Astrocyte (in vitro differentiated cells and primary cell): ENCODE measurements at regions not wholly inside any gene's neighbourhood (a gene's known extent, or its start where the extent isn't known, plus 50 kb on each side); places are given as distances from the start of the nearest gene placed in this dataset.

Experiments
- EZH2 ChIP-seq: IDR thresholded peaks from 2 replicates; pipeline ENCODE4 v1.6.1; 2012; ENCODE audit warnings: mild to moderate bottlenecking, low read length, inconsistent platforms; ENCODE audit not compliant: insufficient read depth
- TF ChIP-seq, protein P1 (sequence below): IDR thresholded peaks from 2 replicates; pipeline ENCODE4 v1.5.1; 2011; ENCODE audit warnings: low read depth, mild to moderate bottlenecking, inconsistent platforms, low read length, moderate library complexity; ENCODE audit not compliant: insufficient read depth

GRCh38 chr11:116333001-116333535 lies 439.7 kb downstream of the BUD13 start:
- TF ChIP-seq, protein P1, sequence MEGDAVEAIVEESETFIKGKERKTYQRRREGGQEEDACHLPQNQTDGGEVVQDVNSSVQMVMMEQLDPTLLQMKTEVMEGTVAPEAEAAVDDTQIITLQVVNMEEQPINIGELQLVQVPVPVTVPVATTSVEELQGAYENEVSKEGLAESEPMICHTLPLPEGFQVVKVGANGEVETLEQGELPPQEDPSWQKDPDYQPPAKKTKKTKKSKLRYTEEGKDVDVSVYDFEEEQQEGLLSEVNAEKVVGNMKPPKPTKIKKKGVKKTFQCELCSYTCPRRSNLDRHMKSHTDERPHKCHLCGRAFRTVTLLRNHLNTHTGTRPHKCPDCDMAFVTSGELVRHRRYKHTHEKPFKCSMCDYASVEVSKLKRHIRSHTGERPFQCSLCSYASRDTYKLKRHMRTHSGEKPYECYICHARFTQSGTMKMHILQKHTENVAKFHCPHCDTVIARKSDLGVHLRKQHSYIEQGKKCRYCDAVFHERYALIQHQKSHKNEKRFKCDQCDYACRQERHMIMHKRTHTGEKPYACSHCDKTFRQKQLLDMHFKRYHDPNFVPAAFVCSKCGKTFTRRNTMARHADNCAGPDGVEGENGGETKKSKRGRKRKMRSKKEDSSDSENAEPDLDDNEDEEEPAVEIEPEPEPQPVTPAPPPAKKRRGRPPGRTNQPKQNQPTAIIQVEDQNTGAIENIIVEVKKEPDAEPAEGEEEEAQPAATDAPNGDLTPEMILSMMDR, result no peak
- no peak for TF ChIP-seq EZH2
